ENCODE measurements at regions not wholly inside any gene's neighbourhood (a gene's known extent, or its start where the extent isn't known, plus 50 kb on each side); places are given as distances from the start of the nearest gene placed in this dataset.

GRCh38 chr1:229093609-229094336, 177.1 kb upstream of the RAB4A start:
- no peak for TF ChIP-seq CTCF (IDR thresholded peaks at IDR 0.05)
- no peak for TF ChIP-seq POLR2A (IDR thresholded peaks at IDR 0.05)
